Heart left ventricle (tissue), 13 donors: ENCODE measurements at regions not wholly inside any gene's neighbourhood (a gene's known extent, or its start where the extent isn't known, plus 50 kb on each side); places are given as distances from the start of the nearest gene placed in this dataset.

Experiments
- POLR2A ChIP-seq, 2 donors: fragments of 450-650 bp; IDR thresholded peaks; one replicate each; pipeline ENCODE4 v1.6.1; 2017; ENCODE audit warnings: antibody characterized with exemption in 2 of 2, mild to moderate bottlenecking in 2 of 2, moderate library complexity in 2 of 2
- TF ChIP-seq, protein P1 (sequence below), 12 donors: fragments of 200-600 bp; sonication (generic) in 4 of 12; IDR thresholded peaks; one replicate each; pipeline versions ENCODE4 v1.5.0 to v1.8.0; 2018 to 2022; ENCODE audit warnings: antibody characterized with exemption in 12 of 12, mild to moderate bottlenecking in 5 of 12
- donor health status: ischemic (EF 13 %, LVEDD 7.1; RV severe dilation, severe dysfunction).
- donor health status: DM: no; HTN: yes; CAD: no.
- donor health status: DM: no; HTN: no; CAD: no.
- donor health status: ischemic (EF 25% LVEDD 6.9; RV normal size, moderate dysfunction).
- donor health status: ischemic (EF 25% LVEDD 5.7; RV mildly dilated, moderate dysfunction).
- donor health status: ischemic (EF 35%, LVEDD 5.7; RV mildly dilated, moderate dysfunction).
- donor health status: nonischemic (EF 11% LVEDD 7.7; RV severe dilation, severe dysfunction).
- donor health status: DM: yes; HTN: yes; CAD: no.
- donor health status: PGD.
- donor health status: ischemic (EF 29% LVEDD 5.4; RV normal size, mild dysfunction).
- donor health status: nonischemic (EF 23%, LVEDD 6.1; RV moderate dilation, normal function).

DNA sequence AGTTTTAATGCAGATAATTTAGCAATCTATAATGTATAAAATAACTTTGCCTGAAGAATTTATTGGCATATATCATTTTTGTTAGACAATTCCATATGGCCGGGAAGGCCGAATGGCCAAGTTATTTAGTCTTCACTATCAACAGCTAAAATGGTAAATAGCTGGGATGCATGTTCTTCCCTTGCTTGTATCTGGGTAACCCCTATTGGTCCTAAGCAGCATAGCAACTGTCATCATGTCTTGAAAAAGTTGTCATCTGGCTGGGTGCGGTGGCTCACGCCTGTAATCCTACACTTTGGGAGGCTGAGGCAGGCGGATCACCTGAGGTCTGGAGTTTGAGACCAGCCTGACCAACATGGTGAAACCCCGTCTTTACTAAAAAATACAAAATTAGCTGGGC, 340.0 kb upstream of the DPYD start:
- no peak for TF ChIP-seq POLR2A (IDR thresholded peaks at IDR 0.05)
- TF ChIP-seq, protein P1, sequence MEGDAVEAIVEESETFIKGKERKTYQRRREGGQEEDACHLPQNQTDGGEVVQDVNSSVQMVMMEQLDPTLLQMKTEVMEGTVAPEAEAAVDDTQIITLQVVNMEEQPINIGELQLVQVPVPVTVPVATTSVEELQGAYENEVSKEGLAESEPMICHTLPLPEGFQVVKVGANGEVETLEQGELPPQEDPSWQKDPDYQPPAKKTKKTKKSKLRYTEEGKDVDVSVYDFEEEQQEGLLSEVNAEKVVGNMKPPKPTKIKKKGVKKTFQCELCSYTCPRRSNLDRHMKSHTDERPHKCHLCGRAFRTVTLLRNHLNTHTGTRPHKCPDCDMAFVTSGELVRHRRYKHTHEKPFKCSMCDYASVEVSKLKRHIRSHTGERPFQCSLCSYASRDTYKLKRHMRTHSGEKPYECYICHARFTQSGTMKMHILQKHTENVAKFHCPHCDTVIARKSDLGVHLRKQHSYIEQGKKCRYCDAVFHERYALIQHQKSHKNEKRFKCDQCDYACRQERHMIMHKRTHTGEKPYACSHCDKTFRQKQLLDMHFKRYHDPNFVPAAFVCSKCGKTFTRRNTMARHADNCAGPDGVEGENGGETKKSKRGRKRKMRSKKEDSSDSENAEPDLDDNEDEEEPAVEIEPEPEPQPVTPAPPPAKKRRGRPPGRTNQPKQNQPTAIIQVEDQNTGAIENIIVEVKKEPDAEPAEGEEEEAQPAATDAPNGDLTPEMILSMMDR (IDR thresholded peaks at IDR 0.05), result no peak
